ENCODE measurements at regions not wholly inside any gene's neighbourhood (a gene's known extent, or its start where the extent isn't known, plus 50 kb on each side); places are given as distances from the start of the nearest gene placed in this dataset.

GRCh38 chr13:95352486-95352885, 51.2 kb upstream of the ABCC4 start:
- DNase-seq (ENCODE audit: low spot score), result no peak

DNA sequence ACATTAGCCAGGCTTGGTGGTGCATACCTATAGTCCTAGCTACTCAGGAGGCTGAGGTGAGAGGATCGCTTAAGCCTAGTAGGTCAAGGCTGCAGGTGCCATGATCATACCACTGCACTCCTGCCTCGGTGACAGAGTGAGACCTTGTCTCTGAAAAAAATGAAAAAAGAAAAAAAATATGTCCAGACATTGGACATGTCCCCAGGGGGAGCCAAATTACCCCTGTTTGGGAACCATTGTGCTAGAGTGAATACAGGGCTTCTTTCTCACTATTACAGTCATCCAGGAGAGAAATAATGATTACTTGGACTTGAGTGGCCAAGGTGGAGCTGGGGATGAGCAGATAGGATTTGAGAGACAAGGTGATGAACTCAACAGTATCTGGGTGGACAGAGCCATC, 52.9 kb upstream of the ABCC4 start:
- no peak for DNase-seq (ENCODE audit: low spot score)

- DNase-seq (ENCODE audit: low spot score), result no peak
Observed at GRCh38 chr13:95354680-95355487, 53.6 kb upstream of the ABCC4 start.

DNA sequence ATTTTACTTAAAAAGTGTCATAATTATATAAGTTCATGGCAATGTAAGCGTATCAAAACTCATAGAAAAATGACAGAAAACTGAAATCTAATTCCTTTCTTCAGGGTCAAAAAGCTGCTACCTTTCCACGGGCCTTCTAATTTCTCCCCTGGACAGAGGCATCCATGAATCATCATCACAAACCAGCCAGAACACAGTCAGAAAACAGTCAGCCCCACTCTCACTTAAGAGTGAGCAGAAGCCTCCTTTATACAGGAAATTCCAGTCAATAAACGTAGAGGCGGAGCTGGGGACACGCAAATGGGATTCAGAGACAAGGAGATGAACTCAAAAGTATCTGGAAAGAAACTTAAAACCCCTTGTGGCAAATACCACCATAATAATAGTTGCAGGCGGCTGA, 54.2 kb upstream of the ABCC4 start:
- DNase-seq (ENCODE audit: low spot score), result no peak

DNA sequence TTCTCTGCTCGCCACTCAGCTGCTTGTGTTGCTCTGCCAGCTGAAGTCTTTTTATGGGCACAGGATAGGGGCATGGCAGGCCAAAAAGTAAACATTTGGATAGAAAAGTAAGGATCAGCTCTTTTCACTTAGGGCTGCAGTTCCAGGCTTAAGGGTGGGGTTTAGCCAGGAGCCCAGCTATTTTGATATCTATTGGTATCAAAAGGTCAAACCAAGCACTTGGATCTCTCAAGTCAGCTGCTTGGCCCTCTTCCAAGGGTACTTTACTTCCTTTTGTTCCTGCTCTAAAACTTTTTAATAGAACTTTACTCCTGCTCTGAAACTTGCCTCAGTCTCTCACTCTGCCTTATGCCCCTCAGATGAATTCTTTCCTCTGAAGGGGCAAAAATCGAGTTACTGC, 55.7 kb upstream of the ABCC4 start:
- no peak for DNase-seq (ENCODE audit: low spot score)

DNA sequence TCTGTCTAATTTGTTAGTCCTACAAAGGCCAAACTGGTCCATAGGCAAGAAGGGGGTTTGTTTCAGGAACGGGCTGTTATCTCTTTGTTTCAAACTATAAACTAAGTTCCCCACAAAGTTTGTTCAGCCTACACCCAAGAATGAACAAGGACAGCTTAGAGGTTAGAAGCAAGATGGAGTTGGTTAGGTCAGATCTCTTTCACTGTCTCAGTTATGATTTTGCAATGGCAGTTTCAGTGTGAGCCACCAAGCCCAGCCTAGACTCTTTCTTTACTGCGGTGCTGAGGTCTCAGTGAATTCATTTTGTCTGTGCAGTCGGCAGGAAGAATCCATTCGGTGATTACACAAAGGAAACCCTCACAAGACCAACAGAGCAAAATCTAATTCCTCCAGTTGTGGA, 56.6 kb upstream of the ABCC4 start:
- DNase-seq (ENCODE audit: low spot score), result no peak

DNA sequence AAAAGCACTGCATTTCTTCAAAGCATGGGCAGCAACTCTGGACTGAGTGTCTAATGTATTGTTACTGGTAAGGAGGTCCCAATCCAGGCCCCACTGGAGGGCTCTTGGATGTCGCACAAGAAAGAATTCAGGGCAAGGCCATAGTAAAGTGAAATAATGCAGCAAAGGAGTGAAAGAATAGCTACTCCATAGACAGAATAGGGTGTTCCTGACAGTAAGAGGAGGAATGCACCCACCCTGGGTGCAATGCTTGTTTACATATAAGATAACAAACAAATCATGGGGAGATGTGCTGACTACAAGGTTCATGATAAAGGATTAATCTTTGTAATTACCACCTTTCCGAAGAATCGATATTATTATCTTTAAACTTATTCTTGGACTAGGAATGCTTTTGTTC, 58.8 kb upstream of the ABCC4 start:
- DNase-seq (ENCODE audit: low spot score), result no peak

GRCh38 chr13:95360464-95361097, 59.3 kb upstream of the ABCC4 start:
- no peak for DNase-seq (ENCODE audit: low spot score)

- DNase-seq (ENCODE audit: low spot score), result no peak
Observed at GRCh38 chr13:95361686-95362085, 60.4 kb upstream of the ABCC4 start.

DNA sequence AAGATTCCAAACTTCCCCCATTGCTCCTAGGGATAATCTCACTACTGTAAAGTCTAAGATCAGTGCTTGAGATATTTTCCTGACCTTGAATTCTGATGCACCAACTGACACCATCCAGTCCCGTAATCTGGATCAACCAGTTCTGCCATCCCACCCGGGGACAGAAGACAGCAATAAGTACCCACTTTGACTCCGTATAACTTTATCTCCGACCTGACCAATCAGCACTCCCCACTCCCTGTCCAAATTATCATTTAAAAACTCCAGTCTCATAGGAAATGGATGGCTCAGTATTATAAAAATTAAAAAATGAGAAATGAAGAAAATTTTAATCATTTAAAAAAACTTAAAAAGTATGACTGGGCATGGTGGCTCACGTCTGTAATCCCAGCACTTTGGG, 61.4 kb upstream of the ABCC4 start:
- no peak for DNase-seq (ENCODE audit: low spot score)

GRCh38 chr13:95367309-95367843, 66.1 kb upstream of the ABCC4 start:
- no peak for DNase-seq (ENCODE audit: low spot score)

DNA sequence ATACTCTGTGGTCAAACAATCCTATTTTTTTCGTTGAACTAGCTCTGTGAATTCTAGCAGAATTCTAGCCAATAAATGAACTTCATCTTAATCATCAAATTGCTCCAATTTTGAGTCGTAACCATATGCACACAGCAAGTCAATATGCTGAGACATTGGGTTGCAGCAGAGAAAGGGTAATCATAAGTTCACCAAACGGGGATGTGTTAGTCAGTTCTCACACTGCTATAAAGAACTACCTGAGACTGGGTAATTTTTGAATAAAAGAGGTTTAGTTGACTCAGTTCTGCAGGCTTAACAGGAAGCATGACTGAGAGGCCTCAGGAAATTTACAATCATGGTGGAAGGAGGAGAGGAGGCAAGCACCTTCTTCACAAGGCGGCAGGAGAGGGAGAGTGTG, 67.7 kb upstream of the ABCC4 start:
- DNase-seq (ENCODE audit: low spot score), result no peak

DNA sequence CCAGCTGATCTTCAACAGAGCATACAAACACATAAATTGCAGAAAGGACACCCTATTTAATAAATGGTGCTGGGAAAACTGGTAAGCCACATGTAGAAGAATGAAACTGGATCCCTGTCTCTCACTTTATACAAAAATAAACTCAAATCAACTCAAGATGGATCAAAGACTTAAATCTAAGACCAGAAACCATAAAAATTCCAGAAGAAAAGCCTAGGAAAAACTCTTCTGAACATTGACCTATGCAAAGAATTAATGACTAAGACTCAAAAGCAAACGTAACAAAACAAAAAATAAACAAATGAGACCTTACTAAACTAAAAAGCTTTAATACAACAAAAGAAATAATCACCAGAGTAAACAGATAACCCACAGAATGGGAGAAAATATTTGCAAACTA, 74.5 kb upstream of the ABCC4 start:
- no peak for DNase-seq (ENCODE audit: low spot score)

DNA sequence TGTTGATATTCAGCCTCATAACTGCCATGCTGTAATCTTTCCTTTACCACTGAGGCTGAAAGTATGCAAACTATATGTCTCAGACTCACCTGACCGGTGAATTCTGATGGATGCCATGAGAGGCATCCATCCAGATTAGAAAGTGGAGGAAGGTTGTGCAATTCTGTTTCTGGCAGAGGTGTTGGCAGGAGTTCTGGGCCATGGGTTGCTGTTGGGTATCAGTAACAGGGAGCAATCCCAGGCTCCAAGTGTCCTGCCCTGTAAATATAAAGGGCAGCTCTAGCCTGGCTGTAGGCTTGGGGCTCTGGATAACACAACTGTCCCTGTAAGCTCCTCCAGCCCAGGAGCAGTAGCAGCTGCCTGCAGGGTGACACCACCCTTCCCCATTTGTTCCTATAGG, 77.4 kb upstream of the ABCC4 start:
- DNase-seq (ENCODE audit: low spot score), result no peak

DNA sequence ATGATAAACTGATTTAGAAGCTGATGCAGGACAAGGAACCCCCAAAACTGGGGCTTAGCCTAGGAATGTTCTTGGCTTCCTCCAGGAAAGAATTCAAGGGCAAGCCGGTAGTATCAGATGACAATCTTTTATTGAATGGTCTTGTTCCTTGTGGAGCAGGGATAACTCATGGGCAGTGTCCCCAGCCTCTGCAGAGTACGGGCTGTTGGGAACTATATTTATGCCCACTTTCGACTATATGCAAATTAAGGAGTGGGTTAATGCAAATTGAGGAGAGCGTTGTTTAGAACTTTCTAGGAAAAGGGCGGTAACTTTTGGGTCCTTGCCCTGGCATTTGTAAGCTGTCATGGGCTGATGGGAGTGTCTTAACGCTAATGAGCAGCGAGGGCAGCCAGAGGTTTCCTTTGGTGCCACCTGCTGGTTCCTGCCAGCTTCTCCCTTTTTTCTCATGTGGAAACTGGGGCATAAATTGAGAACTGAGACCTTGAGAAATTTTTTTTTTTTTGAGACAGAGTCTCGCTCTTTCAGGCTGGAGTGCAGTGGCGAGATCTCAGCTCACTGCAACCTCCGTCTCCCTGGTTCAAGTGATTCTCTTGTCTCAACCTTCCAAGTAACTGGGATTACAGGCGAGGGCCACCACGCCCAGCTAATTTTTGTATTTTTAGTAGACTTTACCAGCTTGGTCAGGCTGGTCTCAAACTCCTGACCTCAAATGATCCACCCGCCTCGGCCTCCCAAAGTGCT, 79.4 kb upstream of the ABCC4 start:
- peak; percentile 84 for DNase-seq (ENCODE audit: low spot score)

- no peak for DNase-seq (ENCODE audit: low spot score)
Observed at GRCh38 chr13:95381212-95381527, 79.9 kb upstream of the ABCC4 start.

DNA sequence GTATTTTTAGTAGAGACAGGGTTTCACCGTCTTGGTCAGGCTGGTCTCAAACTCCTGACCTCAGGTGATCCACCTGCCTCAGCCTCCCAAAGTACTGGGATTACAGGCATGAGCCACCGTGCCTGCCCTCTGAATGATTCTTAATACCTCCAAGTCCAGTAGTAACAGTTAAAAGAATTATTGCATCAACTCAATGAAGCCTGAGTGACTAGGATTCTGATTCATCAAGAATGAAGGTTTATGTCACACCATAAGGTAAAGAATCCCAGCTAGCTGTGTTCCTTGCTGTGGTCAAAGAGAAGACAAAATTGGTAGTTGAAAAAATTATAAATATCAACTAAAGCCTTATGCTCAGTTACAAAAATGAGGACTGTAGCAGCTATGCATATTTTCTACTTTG, 81.2 kb upstream of the ABCC4 start:
- no peak for DNase-seq (ENCODE audit: low spot score)

- no peak for DNase-seq (ENCODE audit: low spot score)
Observed at GRCh38 chr13:95382916-95383315, 81.7 kb upstream of the ABCC4 start.

GRCh38 chr13:95385373-95385772, 84.1 kb upstream of the ABCC4 start:
- no peak for DNase-seq (ENCODE audit: low spot score)

GRCh38 chr13:95385798-95386197, 84.5 kb upstream of the ABCC4 start:
- no peak for DNase-seq (ENCODE audit: low spot score)

- DNase-seq (ENCODE audit: low spot score), result no peak
Observed at GRCh38 chr13:95386370-95386769, 85.1 kb upstream of the ABCC4 start.

DNA sequence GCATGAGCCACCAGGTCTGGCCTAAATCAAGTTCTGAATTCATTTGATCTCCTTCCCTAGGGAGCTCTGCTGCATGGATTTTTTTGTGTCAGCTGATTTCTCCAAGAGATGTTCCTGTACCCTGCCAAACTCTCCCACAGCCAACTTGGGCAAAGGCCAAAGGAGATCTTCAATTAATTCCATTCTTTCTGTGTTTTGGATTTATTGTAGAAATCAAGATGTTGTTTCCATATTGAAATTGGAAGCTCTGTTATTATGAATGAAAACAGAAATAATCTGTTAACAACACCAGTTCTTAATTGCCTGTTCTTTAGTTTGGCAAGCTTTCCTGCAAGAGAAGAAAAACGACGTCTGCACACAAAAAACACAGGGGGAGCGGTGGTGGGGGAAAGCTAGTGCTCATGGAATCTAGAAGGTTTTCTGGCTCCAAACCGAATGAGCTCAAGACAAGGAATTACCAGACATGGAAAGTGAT, 86.5 kb upstream of the ABCC4 start:
- no peak for DNase-seq (ENCODE audit: low spot score)

Data from SK-N-DZ (cell line).